ENCODE measurements at regions not wholly inside any gene's neighbourhood (a gene's known extent, or its start where the extent isn't known, plus 50 kb on each side); places are given as distances from the start of the nearest gene placed in this dataset.

DNA sequence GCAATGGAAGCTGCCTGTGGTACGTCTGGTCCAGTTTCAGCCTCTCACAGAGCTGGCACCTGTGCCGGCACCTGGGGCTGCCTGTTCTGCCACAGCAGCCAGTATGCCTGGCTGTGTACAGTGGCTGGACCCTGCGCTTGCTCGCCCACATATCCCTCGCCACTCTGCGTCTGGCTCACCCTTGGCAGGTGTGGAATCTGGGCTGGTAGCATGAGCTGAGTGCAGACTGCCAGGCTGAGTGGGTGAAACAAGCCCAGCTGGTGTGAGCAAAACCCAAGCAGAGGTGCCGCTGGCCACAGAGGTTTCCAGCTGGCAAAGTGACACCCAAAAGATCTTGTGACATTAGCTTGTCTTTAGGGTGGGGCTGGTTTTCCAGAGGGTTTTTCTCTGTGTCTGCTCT lies 80.7 kb downstream of the ING1 start:
- Mint-ChIP-seq H3K27me3 (peaks cover 20% of the 10 kb centered on the region), H3K9me3 (no peaks in the 10 kb centered on the region)

DNA sequence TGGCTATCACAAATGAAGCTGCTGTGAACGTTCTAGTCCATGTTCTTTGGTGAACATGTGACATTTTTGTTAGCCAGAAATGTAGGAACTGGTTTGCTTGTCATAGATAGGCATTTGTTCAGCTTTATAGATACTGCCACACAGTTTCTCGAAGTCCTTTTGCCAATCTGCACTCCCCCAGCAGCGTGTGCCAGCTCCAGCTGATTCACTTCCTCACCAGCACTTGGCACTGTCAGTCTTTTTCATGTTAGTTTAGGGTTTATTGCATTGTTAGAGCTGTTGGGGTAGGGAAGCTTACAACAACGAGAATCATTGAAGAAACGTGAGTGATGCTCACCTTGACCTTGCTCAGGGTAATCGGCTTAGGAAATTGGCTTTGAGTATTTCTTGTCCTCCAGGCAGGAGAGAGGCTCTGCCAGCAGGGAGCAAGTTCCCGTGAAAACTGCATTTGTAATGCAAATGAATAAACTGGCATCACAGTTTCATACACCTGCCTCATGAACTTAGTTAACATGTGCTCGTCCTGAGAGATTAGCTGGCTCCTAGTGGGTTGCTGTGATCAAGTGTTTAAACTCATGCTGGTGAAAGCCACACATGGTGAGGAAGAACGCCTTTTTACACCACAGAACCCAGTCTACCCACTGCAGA lies 83.9 kb downstream of the ING1 start:
- Mint-ChIP-seq H3K27me3 (peaks cover 27% of the 10 kb centered on the region), H3K9me3 (no peaks in the 10 kb centered on the region), H3K27ac (no peak overlapping the region), H3K36me3 (no peaks in the 10 kb centered on the region), H3K4me1 (ENCODE audit: unreplicated experiment) (peaks cover 23% of the 10 kb centered on the region), H3K4me3 (no peak overlapping the region)
- no peak for DNase-seq (ENCODE audit: extremely low spot score, unreplicated experiment)
- TF ChIP-seq, protein P1, sequence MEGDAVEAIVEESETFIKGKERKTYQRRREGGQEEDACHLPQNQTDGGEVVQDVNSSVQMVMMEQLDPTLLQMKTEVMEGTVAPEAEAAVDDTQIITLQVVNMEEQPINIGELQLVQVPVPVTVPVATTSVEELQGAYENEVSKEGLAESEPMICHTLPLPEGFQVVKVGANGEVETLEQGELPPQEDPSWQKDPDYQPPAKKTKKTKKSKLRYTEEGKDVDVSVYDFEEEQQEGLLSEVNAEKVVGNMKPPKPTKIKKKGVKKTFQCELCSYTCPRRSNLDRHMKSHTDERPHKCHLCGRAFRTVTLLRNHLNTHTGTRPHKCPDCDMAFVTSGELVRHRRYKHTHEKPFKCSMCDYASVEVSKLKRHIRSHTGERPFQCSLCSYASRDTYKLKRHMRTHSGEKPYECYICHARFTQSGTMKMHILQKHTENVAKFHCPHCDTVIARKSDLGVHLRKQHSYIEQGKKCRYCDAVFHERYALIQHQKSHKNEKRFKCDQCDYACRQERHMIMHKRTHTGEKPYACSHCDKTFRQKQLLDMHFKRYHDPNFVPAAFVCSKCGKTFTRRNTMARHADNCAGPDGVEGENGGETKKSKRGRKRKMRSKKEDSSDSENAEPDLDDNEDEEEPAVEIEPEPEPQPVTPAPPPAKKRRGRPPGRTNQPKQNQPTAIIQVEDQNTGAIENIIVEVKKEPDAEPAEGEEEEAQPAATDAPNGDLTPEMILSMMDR (conservative IDR thresholded peaks at IDR 0.05): no peak

More for the DNA sequence above, 80.7 kb downstream of the ING1 start:
- no peak for DNase-seq (ENCODE audit: extremely low spot score, unreplicated experiment)
- Mint-ChIP-seq H3K36me3 (no peaks in the 10 kb centered on the region), H3K4me1 (ENCODE audit: unreplicated experiment) (peaks cover 1% of the 10 kb centered on the region), H3K4me3 (no peak overlapping the region), H3K27ac (no peak overlapping the region)
- TF ChIP-seq, protein P1 (conservative IDR thresholded peaks at IDR 0.05): no peak

DNA sequence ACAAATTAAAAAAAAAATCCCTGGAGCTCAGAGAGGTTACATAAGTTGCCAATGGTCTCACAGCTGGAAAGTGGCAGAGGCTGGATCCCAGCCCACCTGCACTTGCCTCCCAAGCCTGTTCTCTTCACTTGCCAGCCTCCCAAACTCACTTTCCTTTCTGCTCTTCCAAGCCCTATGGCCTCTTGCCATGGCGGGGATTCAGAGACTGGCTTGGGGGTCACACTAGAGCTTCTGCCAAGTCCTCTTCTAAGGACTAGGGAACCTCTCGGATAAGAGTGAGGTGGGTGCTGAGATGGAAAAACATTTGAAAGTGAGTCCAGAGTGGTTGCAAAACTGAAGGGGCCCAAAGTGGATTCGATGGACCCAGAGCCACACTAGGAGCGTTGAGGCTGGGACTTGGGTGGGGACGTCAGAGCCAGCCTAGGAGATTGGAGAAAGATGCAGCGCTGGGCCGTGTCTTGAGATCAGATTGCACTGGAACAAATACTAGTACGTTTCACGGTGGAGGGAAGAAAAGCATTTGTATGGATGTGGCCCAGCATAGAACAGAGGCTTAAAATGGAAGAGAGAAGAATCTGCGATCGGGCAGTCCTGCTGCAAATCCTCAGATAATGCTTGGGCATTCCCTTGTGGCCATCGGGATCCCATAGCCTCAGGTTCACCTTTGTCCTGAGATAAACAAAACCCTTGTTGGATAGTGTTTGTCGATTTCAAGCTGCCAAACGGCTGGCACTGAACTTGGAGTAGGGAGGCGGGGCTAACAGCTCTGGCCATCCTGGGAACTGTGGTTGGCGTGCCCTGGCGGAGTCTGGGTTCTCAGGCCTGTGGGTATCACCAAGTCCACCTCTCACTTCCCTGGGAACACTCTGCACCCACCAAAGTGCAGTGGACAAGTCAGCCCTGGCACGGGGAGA lies 84.8 kb downstream of the ING1 start:
- Mint-ChIP-seq H3K27me3 (peaks cover 27% of the 10 kb centered on the region), H3K9me3 (no peaks in the 10 kb centered on the region), H3K4me1 (ENCODE audit: unreplicated experiment) (peaks cover 23% of the 10 kb centered on the region), H3K36me3 (no peaks in the 10 kb centered on the region), H3K4me3 (no peak overlapping the region), H3K27ac (no peak overlapping the region)
- DNase-seq (ENCODE audit: extremely low spot score, unreplicated experiment): no peak
- TF ChIP-seq, protein P1 (conservative IDR thresholded peaks at IDR 0.05): no peak

DNA sequence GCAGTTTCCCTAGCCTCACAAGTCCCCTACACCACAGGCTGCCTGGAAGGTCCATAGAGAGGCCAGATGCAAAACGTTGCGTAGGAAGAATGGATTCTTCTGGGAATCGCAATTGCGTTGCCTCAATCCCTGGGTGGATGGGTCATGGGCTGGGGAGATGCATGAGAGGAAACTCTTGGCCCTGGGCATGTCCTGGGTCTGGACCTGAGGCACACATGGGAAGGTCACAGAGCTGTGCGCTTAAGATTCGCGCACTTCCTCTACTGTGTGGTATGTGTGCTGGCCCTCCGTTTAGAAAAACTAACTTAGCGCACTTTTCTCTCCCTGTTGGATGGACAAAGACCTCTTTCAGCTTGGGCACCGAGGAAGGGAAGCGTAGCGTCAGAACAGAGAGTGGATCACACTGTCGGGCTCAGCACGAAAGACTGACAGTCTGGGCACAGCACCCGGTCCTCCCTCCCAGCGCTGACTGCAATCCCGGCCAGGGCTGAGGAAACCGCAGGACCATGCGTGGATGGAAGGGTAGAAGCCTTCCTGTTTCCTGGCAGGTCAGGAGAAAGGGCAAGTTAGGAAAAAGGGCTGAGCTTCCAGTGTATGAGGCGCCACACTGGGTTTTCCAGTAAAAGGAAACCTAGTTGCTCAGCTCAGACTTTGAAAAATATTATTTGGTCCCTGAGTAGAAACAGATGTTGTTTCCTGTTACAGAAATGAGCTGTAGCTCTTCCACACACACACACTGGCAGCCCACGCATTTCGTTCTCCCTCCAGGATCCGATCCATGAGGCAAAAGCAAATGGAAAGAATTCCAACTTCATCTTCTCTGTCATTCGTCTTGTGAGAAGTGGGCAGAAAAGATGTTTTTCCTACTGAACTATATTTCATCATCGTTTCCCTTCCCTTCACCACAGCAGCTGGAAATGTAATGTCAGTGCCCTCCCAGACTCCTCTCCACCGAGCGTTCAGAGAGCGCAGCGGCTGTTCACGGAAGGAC lies 86.0 kb downstream of the ING1 start:
- TF ChIP-seq, protein P1 (conservative IDR thresholded peaks at IDR 0.05): no peak
- no peak for DNase-seq (ENCODE audit: extremely low spot score, unreplicated experiment)
- H3K36me3 Mint-ChIP-seq: no peaks in the 10 kb centered on the region
- H3K27me3 Mint-ChIP-seq: peaks cover 25% of the 10 kb centered on the region
- H3K9me3 Mint-ChIP-seq: no peaks in the 10 kb centered on the region
- H3K27ac Mint-ChIP-seq: peak overlapping the region; percentile 82
- H3K4me3 Mint-ChIP-seq: peak overlapping the region; percentile 64
- H3K4me1 Mint-ChIP-seq (ENCODE audit: unreplicated experiment): peaks cover 23% of the 10 kb centered on the region

DNA sequence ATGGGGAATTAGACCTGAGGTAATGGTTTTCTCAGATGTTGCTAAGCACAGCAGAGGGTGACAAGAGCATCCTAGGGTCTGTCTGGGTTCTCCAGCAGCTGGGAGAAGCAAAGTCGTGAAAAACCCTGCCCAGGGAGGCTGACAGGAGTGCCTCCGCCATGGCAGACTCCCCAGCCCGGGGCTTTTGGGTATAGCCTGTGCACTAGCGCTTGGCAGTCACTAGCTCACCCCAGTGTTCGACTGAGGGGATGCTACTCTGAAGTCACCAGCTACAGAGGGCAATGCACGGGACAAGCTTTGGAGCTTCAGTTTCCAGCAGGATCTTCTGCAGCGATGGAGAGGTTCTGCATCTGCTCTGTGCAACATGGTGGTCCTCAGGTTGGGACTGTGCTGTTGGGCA lies 87.5 kb downstream of the ING1 start:
- no peak overlapping the region for H3K4me3 Mint-ChIP-seq
- TF ChIP-seq, protein P1 (conservative IDR thresholded peaks at IDR 0.05): no peak
- no peaks in the 10 kb centered on the region for H3K9me3 Mint-ChIP-seq
- no peak overlapping the region for H3K27ac Mint-ChIP-seq
- peaks cover 23% of the 10 kb centered on the region for H3K4me1 Mint-ChIP-seq (ENCODE audit: unreplicated experiment)
- H3K36me3 Mint-ChIP-seq: no peaks in the 10 kb centered on the region
- H3K27me3 Mint-ChIP-seq: peaks cover 18% of the 10 kb centered on the region
- DNase-seq (ENCODE audit: extremely low spot score, unreplicated experiment): no peak

Measured in type B pancreatic cell (in vitro differentiated cells).